PC-3 (cell line): ENCODE measurements at regions not wholly inside any gene's neighbourhood (a gene's known extent, or its start where the extent isn't known, plus 50 kb on each side); places are given as distances from the start of the nearest gene placed in this dataset.

Experiments used
- ATAC-seq: fragments of 200-7000 bp; cut with Tn5 transposase; 2 replicates; pipeline ENCODE4 v1.9.1; 2020; ENCODE audit warnings: mild to moderate bottlenecking, moderate library complexity
- BruUV-seq: library from RNA; stranded (reverse); fragments of 400-500 nt; replicated peaks from 2 replicates; lab custom pipeline; 2021; lab: Mats Ljungman, UMichigan
- CTCF ChIA-PET: fragments of 300-600 bp; sonication (Branson Sonifier 250); formaldehyde crosslinking; loops from one replicate; lab custom pipeline; 2022; ENCODE audit warnings: antibody characterized with exemption; lab: Charles Lee
- POLR2A ChIA-PET: fragments of 300-600 bp; sonication (Branson Sonifier 250); formaldehyde crosslinking; loops from one replicate; lab custom pipeline; 2022; ENCODE audit warnings: antibody characterized with exemption; ENCODE audit not compliant: unreplicated experiment; lab: Charles Lee
- DNase-seq: peaks from one replicate; pipeline ENCODE4 v3.0.0-alpha.2; 2015
- H2AFZ ChIP-seq: fragments of 300-600 bp; sonication (generic); 2 replicates; pipeline ENCODE4 v1.6.0; 2016; ENCODE audit warnings: antibody characterized with exemption, low read length
- H3F3A ChIP-seq: fragments of 300-600 bp; sonication (generic); one replicate; pipeline ENCODE4 v1.6.0; 2017; ENCODE audit warnings: antibody characterized with exemption, low read length, control low read depth, mild to moderate bottlenecking; ENCODE audit not compliant: unreplicated experiment
- H3K27ac ChIP-seq: fragments of 300-600 bp; sonication (generic); 2 replicates; pipeline ENCODE4 v1.5.1; 2016; ENCODE audit warnings: mild to moderate bottlenecking, low read length
- H3K27me3 ChIP-seq: fragments of 300-600 bp; sonication (generic); 2 replicates; pipeline ENCODE4 v1.6.1; 2016; ENCODE audit warnings: low read length, mixed read lengths
- H3K36me3 ChIP-seq: fragments of 300-600 bp; sonication (generic); 2 replicates; pipeline ENCODE4 v1.6.1; 2016; ENCODE audit warnings: low read depth, mixed run types, low read length, mixed read lengths
- H3K4me1 ChIP-seq: fragments of 300-600 bp; sonication (generic); 2 replicates; pipeline ENCODE4 v1.5.1; 2016; ENCODE audit warnings: low read length; ENCODE audit not compliant: insufficient read depth
- H3K4me2 ChIP-seq: fragments of 300-600 bp; sonication (generic); 2 replicates; pipeline ENCODE4 v1.6.0; 2016; ENCODE audit warnings: low read length
- H3K4me3 ChIP-seq: fragments of 300-600 bp; sonication (generic); 2 replicates; pipeline ENCODE4 v1.5.1; 2016; ENCODE audit warnings: mild to moderate bottlenecking, low read length, mixed read lengths
- H3K79me2 ChIP-seq: fragments of 300-600 bp; sonication (generic); 2 replicates; pipeline ENCODE4 v1.6.1; 2017; ENCODE audit warnings: low read length, mixed read lengths
- H3K9ac ChIP-seq: fragments of 300-600 bp; sonication (generic); 2 replicates; pipeline ENCODE4 v1.6.0; 2016; ENCODE audit warnings: mild to moderate bottlenecking, low read length
- H3K9me2 ChIP-seq: fragments of 300-600 bp; sonication (generic); replicated peaks from 2 replicates; pipeline ENCODE4 v1.6.1; 2016; ENCODE audit warnings: mixed run types, low read length, mixed read lengths
- H3K9me3 ChIP-seq: fragments of 300-600 bp; sonication (generic); 2 replicates; pipeline ENCODE4 v1.6.1; 2016; ENCODE audit warnings: low read length, mixed read lengths
- H4K20me1 ChIP-seq: fragments of 300-600 bp; sonication (generic); 2 replicates; pipeline ENCODE4 v1.6.1; 2016; ENCODE audit warnings: low read length, mixed read lengths
- EZH2 ChIP-seq: fragments of 300-600 bp; sonication (generic); IDR thresholded peaks from one replicate; pipeline ENCODE4 v1.6.1; 2017; ENCODE audit warnings: antibody characterized with exemption, mild to moderate bottlenecking, low read length; ENCODE audit not compliant: unreplicated experiment
- EZH2phosphoT487 ChIP-seq: fragments of 300-600 bp; sonication (generic); IDR thresholded peaks from 2 replicates; pipeline ENCODE4 v1.6.1; 2018; ENCODE audit warnings: mild to moderate bottlenecking, antibody characterized with exemption, low read length, borderline replicate concordance
- intact Hi-C: fragments of 100-400 bp; cut with micrococcal nuclease; formaldehyde crosslinking; loops from 2 replicates; pipeline ENCODE4 v1.9.0; 2023
- TF ChIP-seq, protein P1 (sequence below): fragments of 300-600 bp; sonication (generic); conservative IDR thresholded peaks from 2 replicates; pipeline ENCODE4 v1.5.1; 2017; ENCODE audit warnings: antibody characterized with exemption, low read depth, mild to moderate bottlenecking, low read length

DNA sequence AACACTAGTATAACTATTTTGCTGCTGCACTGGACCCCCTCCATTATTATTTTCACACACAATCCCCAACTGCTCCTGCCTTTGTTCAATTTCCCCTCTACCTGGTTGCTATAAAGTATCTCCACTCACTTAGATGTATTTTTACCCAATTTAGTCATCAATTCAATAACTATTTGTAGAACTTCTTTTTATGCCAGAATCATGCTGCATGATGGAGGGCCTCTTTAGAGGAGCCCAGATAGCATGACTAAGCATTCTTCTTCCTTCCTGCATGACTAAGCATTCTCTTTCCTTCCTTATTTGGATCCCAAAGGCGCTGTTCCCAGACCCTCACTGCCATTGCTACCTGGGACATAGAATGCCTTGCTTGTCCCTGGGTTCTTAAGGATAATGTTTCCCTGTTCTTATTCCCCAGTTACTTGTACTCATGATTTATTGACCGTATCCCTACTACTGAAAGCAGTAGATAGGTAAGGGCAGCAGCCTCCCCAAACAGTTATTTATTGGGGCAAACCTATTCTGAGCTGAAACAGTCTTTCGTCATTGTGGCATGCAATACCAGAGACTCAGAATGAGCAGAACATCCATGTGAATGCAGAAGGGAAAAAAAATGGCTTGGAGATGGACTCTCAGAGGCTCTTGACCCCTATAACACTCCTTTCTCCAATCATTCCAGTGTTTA, 89.3 kb upstream of the AKT3 start:
- H3K79me2 ChIP-seq: no peaks in the 10 kb centered on the region
- peak; percentile 86 for ATAC-seq
- no peaks in the 10 kb centered on the region for H3K9me2 ChIP-seq
- no peak for TF ChIP-seq EZH2
- peak overlapping the region; percentile 2; the same call in 1 of the 2 replicates for H2AFZ ChIP-seq
- no peaks in the 10 kb centered on the region for H3K9me3 ChIP-seq
- intact Hi-C loops: no loop called here
- peak; percentile 69 for DNase-seq
- BruUV-seq: no TSS peak
- no peaks in the 10 kb centered on the region for H4K20me1 ChIP-seq
- no peak overlapping the region for H3K4me3 ChIP-seq
- ChIA-PET CTCF (no interaction called here), POLR2A (no interaction called here)
- no peaks in the 10 kb centered on the region for H3K36me3 ChIP-seq
- H3K4me1 ChIP-seq: peaks cover 11% of the 10 kb centered on the region
- H3F3A ChIP-seq: no peaks in the 10 kb centered on the region
- no peaks in the 10 kb centered on the region for H3K27me3 ChIP-seq
- peak overlapping the region; percentile 38 for H3K27ac ChIP-seq
- no peak overlapping the region; the same call in 1 of the 2 replicates for H3K9ac ChIP-seq
- H3K4me2 ChIP-seq: no peak overlapping the region

DNA sequence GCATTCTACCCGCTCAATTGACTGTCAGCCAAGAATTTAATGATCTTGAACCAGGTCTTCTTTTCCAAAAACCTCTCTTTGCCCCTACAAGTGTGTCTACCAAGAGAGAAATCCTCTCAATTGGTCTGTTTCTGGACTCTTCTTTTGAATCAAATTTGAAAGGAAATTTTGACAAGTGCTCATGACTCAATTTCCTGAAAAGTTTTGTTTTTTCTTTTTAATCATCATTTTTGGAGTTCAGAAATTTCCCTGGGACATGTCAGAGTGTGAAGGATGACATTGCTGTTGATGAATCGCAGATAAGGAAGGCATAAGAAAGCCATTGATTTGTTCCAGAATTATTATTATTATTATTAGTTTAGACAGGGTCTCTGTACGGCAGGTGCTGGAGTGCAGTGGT, 88.2 kb upstream of the AKT3 start:
- Histone ChIP-seq H3K9me3 (no peaks in the 10 kb centered on the region), H3K27ac (no peak overlapping the region), H3K4me1 (peaks cover 11% of the 10 kb centered on the region), H2AFZ (no peak overlapping the region), H3F3A (no peaks in the 10 kb centered on the region), H3K9ac (no peak overlapping the region), H3K4me2 (no peak overlapping the region), H4K20me1 (no peaks in the 10 kb centered on the region), H3K36me3 (no peaks in the 10 kb centered on the region), H3K4me3 (no peak overlapping the region), H3K79me2 (no peaks in the 10 kb centered on the region), H3K9me2 (no peaks in the 10 kb centered on the region), H3K27me3 (no peaks in the 10 kb centered on the region)
- ChIA-PET POLR2A (no interaction called here), CTCF (no interaction called here)
- intact Hi-C loops: no loop called here
- TF ChIP-seq, protein P1, sequence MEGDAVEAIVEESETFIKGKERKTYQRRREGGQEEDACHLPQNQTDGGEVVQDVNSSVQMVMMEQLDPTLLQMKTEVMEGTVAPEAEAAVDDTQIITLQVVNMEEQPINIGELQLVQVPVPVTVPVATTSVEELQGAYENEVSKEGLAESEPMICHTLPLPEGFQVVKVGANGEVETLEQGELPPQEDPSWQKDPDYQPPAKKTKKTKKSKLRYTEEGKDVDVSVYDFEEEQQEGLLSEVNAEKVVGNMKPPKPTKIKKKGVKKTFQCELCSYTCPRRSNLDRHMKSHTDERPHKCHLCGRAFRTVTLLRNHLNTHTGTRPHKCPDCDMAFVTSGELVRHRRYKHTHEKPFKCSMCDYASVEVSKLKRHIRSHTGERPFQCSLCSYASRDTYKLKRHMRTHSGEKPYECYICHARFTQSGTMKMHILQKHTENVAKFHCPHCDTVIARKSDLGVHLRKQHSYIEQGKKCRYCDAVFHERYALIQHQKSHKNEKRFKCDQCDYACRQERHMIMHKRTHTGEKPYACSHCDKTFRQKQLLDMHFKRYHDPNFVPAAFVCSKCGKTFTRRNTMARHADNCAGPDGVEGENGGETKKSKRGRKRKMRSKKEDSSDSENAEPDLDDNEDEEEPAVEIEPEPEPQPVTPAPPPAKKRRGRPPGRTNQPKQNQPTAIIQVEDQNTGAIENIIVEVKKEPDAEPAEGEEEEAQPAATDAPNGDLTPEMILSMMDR: no peak
- TF ChIP-seq EZH2 (no peak), EZH2phosphoT487 (no peak)
- BruUV-seq: no TSS peak
- ATAC-seq: no peak
- no peak for DNase-seq

DNA sequence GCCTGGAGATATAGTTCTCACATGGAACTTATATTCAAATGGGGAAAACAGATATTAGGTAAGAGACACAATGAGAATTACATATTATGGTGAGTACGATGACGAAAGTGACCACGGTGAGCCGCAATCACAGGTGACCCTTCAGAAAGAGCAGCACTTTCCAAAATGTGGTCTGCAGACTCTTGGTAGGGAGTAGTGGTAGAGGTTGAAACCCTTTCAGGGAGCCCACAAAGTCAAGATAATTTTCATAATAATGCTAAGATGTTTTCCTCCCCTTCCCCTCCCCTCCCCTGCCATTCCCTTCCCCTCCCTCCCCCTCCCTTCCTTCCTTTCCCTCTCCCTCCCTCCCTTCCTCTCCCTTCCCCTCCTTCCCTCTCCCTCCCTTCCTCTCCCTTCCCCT, 83.5 kb upstream of the AKT3 start:
- no peak for DNase-seq
- Histone ChIP-seq H2AFZ (no peak overlapping the region), H3K4me1 (no peaks in the 10 kb centered on the region), H3K9me2 (no peaks in the 10 kb centered on the region), H3F3A (no peaks in the 10 kb centered on the region), H4K20me1 (no peaks in the 10 kb centered on the region), H3K4me2 (no peak overlapping the region), H3K36me3 (no peaks in the 10 kb centered on the region), H3K79me2 (no peaks in the 10 kb centered on the region), H3K27ac (no peak overlapping the region), H3K27me3 (no peaks in the 10 kb centered on the region), H3K4me3 (no peak overlapping the region), H3K9ac (no peak overlapping the region), H3K9me3 (no peaks in the 10 kb centered on the region)
- CTCF ChIA-PET: no interaction called here
- ATAC-seq: no peak
- POLR2A ChIA-PET: no interaction called here
- BruUV-seq: no TSS peak
- TF ChIP-seq, protein P1: no peak
- TF ChIP-seq EZH2phosphoT487: no peak
- TF ChIP-seq EZH2: no peak
- intact Hi-C loops: no loop called here
